SK-N-SH (cell line): ENCODE measurements at regions not wholly inside any gene's neighbourhood (a gene's known extent, or its start where the extent isn't known, plus 50 kb on each side); places are given as distances from the start of the nearest gene placed in this dataset.

ENCODE experiments used
- CTCF ChIA-PET: fragments of 300-600, 350-600 bp; formaldehyde crosslinking; extraction: SDS; loops from one replicate; lab custom pipeline; 2021; lab: Yijun Ruan, JAX
- POLR2A ChIA-PET: fragments of 350-600 bp; sonication (Branson Sonifier 250); formaldehyde crosslinking; extraction: SDS; loops from one replicate; lab custom pipeline; 2020; ENCODE audit warnings: antibody characterized with exemption, inconsistent platforms; lab: Yijun Ruan, JAX
- DNase-seq: peaks from one replicate; pipeline ENCODE4 v3.0.0; 2012
- H2AFZ ChIP-seq: fragments of 200-600 bp; sonication (generic); 2 replicates; pipeline ENCODE4 v1.8.1; 2016; ENCODE audit warnings: antibody characterized with exemption, mild to moderate bottlenecking, low read depth
- H3F3A ChIP-seq: fragments of 200-600 bp; sonication (generic); replicated peaks from 2 replicates; pipeline ENCODE3; 2016; ENCODE audit warnings: antibody characterized with exemption, mild to moderate bottlenecking; ENCODE audit not compliant: insufficient read depth
- H3K27ac ChIP-seq, 2 experiments: fragments of 200-500 bp in 1 of 2; fragments of 200-600 bp in 1 of 2; sonication (Bioruptor generic) in 1 of 2; sonication (generic), shearing (Covaris generic) in 1 of 2; 2 replicates each; pipeline versions ENCODE4 v1.5.1 to v1.6.1; 2014 to 2016; ENCODE audit warnings: low read depth in 2 of 2, inconsistent platforms in 1 of 2, low read length in 1 of 2, mild to moderate bottlenecking in 1 of 2, mixed read lengths in 1 of 2
- H3K27me3 ChIP-seq: fragments of 200-600 bp; sonication (generic), shearing (Covaris generic); 2 replicates; pipeline ENCODE4 v1.6.1; 2016; ENCODE audit warnings: mixed run types; ENCODE audit not compliant: insufficient read depth
- H3K36me3 ChIP-seq, 2 experiments: fragments of 200-500 bp in 1 of 2; fragments of 200-600 bp in 1 of 2; sonication (Bioruptor generic) in 1 of 2; sonication (generic) in 1 of 2; replicated peaks in 1 of 2; 2 replicates each; pipeline versions ENCODE3 to v1.5.1; 2014 to 2016; ENCODE audit warnings: low read length in 1 of 2, mild to moderate bottlenecking in 1 of 2; ENCODE audit not compliant: insufficient read depth in 2 of 2, control insufficient read depth in 1 of 2
- H3K4me1 ChIP-seq, 2 experiments: fragments of 200-500 bp in 1 of 2; fragments of 200-600 bp in 1 of 2; sonication (Bioruptor generic) in 1 of 2; sonication (generic), shearing (Covaris generic) in 1 of 2; 2 replicates each; pipeline versions ENCODE4 v1.5.1 to v1.6.1; 2014 to 2016; ENCODE audit warnings: low read depth in 1 of 2, low read length in 1 of 2, mixed run types in 1 of 2; ENCODE audit not compliant: insufficient read depth in 2 of 2, control insufficient read depth in 1 of 2
- H3K4me2 ChIP-seq: fragments of 200-600 bp; sonication (generic), shearing (Covaris generic); 2 replicates; pipeline ENCODE4 v1.6.1; 2017; ENCODE audit warnings: mixed run types
- H3K4me3 ChIP-seq, 2 experiments: fragments of 200-500 bp in 1 of 2; fragments of 200-600 bp in 1 of 2; sonication (Bioruptor generic) in 1 of 2; sonication (generic), shearing (Covaris generic) in 1 of 2; 2 replicates each; pipeline versions ENCODE4 v1.5.1 to v1.8.1; 2014 to 2016; ENCODE audit warnings: low read depth in 2 of 2, inconsistent platforms in 1 of 2, low read length in 1 of 2, mild to moderate bottlenecking in 1 of 2, mixed read lengths in 1 of 2, moderate library complexity in 1 of 2
- H3K79me2 ChIP-seq: fragments of 200-600 bp; sonication (generic); 2 replicates; pipeline ENCODE4 v1.8.1; 2017; ENCODE audit warnings: mild to moderate bottlenecking; ENCODE audit not compliant: insufficient read depth
- H3K9ac ChIP-seq: fragments of 200-600 bp; sonication (generic); 2 replicates; pipeline ENCODE4 v1.6.1; 2017; ENCODE audit warnings: mixed run types
- H3K9me2 ChIP-seq: fragments of 200-600 bp; sonication (generic); 2 replicates; pipeline ENCODE4 v1.6.1; 2017; ENCODE audit warnings: mixed run types
- H3K9me3 ChIP-seq: fragments of 200-600 bp; sonication (generic); 2 replicates; pipeline ENCODE4 v1.6.1; 2017; ENCODE audit warnings: mixed run types, mild to moderate bottlenecking, moderate library complexity
- H4K20me1 ChIP-seq: fragments of 200-600 bp; sonication (generic); 2 replicates; pipeline ENCODE4 v1.6.1; 2017; ENCODE audit warnings: mild to moderate bottlenecking, mixed run types; ENCODE audit not compliant: insufficient read depth
- CHD2 ChIP-seq: fragments of 150-350 bp; IDR thresholded peaks from 2 replicates; pipeline ENCODE4 v1.6.1; 2018; ENCODE audit warnings: low read length; ENCODE audit not compliant: partially characterized antibody
- ELF1 ChIP-seq: IDR thresholded peaks from 2 replicates; pipeline ENCODE4 v1.4.0; 2012
- EP300 ChIP-seq, 2 experiments: IDR thresholded peaks; 2 replicates each; pipeline versions ENCODE4 v1.4.0 to v1.6.1; 2012; ENCODE audit warnings: borderline replicate concordance in 1 of 2, low read depth in 1 of 2, low read length in 1 of 2
- EZH2phosphoT487 ChIP-seq: fragments of 200-600 bp; sonication (generic); IDR thresholded peaks from 2 replicates; pipeline ENCODE4 v1.6.1; 2017; ENCODE audit warnings: low read depth, mixed run types, mild to moderate bottlenecking, antibody characterized with exemption, moderate library complexity, borderline replicate concordance
- FOXM1 ChIP-seq: IDR thresholded peaks from 2 replicates; pipeline ENCODE4 v1.4.0; 2012; ENCODE audit warnings: low read depth, mild to moderate bottlenecking
- GATA2 ChIP-seq: sonication (generic); formaldehyde crosslinking; IDR thresholded peaks from 2 replicates; pipeline ENCODE4 v1.5.0; 2020; ENCODE audit warnings: mild to moderate bottlenecking, missing genetic modification reagents
- MEF2A ChIP-seq: IDR thresholded peaks from 2 replicates; pipeline ENCODE4 v1.4.0; 2012; ENCODE audit warnings: low read depth, borderline replicate concordance
- MXI1 ChIP-seq: IDR thresholded peaks from 2 replicates; pipeline ENCODE4 v1.6.1; 2012; ENCODE audit warnings: mild to moderate bottlenecking, low read depth, low read length, improper control_type of control experiment
- NFIC ChIP-seq: IDR thresholded peaks from 2 replicates; pipeline ENCODE4 v1.4.0; 2012; ENCODE audit warnings: borderline replicate concordance
- NRF1 ChIP-seq: IDR thresholded peaks from 2 replicates; pipeline ENCODE4 v1.6.1; 2012; ENCODE audit warnings: low read depth, mild to moderate bottlenecking, low read length
- RAD21 ChIP-seq: IDR thresholded peaks from 2 replicates; pipeline ENCODE4 v1.6.1; 2012; ENCODE audit warnings: mild to moderate bottlenecking, low read length
- RCOR1 ChIP-seq: fragments of 150-350 bp; IDR thresholded peaks from 2 replicates; pipeline ENCODE4 v1.6.1; 2017; ENCODE audit warnings: antibody characterized with exemption, low read length
- RXRA ChIP-seq: IDR thresholded peaks from 2 replicates; pipeline ENCODE4 v1.4.0; 2012; ENCODE audit warnings: low read depth, mild to moderate bottlenecking, borderline replicate concordance
- SMC3 ChIP-seq: IDR thresholded peaks from 2 replicates; pipeline ENCODE4 v1.6.1; 2012; ENCODE audit warnings: low read depth, low read length, improper control_type of control experiment
- TAF1 ChIP-seq: IDR thresholded peaks from 2 replicates; pipeline ENCODE4 v1.6.1; 2012; ENCODE audit warnings: low read depth, mild to moderate bottlenecking, low read length, moderate library complexity, borderline replicate concordance
- TCF12 ChIP-seq: IDR thresholded peaks from 2 replicates; pipeline ENCODE4 v1.4.0; 2012
- TEAD4 ChIP-seq: IDR thresholded peaks from 2 replicates; pipeline ENCODE4 v1.4.0; 2012; ENCODE audit warnings: mild to moderate bottlenecking, borderline replicate concordance; ENCODE audit not compliant: insufficient read depth
- YY1 ChIP-seq: IDR thresholded peaks from 2 replicates; pipeline ENCODE4 v1.4.0; 2012; ENCODE audit warnings: low read depth, mild to moderate bottlenecking
- WGBS: methylation state at CpG from one replicate; pipeline ENCODE4 v1.1.6; 2017; ENCODE audit warnings: low lambda C conversion rate; 5-methylcytosine and 5-hydroxymethylcytosine counted together
- TF ChIP-seq, protein P1 (sequence below): IDR thresholded peaks from 2 replicates; pipeline ENCODE4 v1.6.1; 2012; ENCODE audit warnings: mild to moderate bottlenecking, low read depth, low read length, moderate library complexity
- TF ChIP-seq, protein P2 (sequence below): IDR thresholded peaks from 2 replicates; pipeline ENCODE4 v1.4.0; 2012; ENCODE audit warnings: low read depth
- TF ChIP-seq, protein P3 (sequence below): IDR thresholded peaks from 2 replicates; pipeline ENCODE4 v1.4.0; 2012; ENCODE audit warnings: low read depth, borderline replicate concordance
- TF ChIP-seq, protein P4 (sequence below): IDR thresholded peaks from 2 replicates; pipeline ENCODE4; 2012

DNA sequence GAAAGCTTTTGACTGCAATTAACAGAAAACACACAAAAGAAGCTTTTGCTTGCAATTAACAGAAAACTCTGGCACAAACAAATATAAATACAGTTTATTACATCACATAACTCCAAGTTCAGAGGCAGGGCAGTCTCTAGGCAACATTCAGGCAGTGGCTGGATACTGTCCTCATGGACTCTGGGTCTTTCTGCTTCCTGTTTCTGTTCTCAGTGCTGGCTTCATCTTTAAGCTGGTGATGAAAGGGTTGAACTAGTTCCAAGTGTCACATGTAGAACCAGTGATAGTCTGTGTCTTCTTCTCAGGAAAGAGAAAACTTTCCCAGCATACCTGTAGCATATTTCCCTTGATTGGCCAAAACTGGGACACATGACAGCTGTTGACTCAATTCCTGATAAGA, 222.6 kb upstream of the GLRA1 start:
- no peaks in the 10 kb centered on the region for H3K36me3 ChIP-seq
- no peak overlapping the region for H2AFZ ChIP-seq
- no peaks in the 10 kb centered on the region for H3K4me1 ChIP-seq
- H3K9ac ChIP-seq = no peak overlapping the region
- H3F3A ChIP-seq = no peaks in the 10 kb centered on the region
- no peak overlapping the region for H3K27ac ChIP-seq
- TF ChIP-seq FOXM1 = no peak
- TF ChIP-seq RAD21 = no peak
- TF ChIP-seq, protein P1, sequence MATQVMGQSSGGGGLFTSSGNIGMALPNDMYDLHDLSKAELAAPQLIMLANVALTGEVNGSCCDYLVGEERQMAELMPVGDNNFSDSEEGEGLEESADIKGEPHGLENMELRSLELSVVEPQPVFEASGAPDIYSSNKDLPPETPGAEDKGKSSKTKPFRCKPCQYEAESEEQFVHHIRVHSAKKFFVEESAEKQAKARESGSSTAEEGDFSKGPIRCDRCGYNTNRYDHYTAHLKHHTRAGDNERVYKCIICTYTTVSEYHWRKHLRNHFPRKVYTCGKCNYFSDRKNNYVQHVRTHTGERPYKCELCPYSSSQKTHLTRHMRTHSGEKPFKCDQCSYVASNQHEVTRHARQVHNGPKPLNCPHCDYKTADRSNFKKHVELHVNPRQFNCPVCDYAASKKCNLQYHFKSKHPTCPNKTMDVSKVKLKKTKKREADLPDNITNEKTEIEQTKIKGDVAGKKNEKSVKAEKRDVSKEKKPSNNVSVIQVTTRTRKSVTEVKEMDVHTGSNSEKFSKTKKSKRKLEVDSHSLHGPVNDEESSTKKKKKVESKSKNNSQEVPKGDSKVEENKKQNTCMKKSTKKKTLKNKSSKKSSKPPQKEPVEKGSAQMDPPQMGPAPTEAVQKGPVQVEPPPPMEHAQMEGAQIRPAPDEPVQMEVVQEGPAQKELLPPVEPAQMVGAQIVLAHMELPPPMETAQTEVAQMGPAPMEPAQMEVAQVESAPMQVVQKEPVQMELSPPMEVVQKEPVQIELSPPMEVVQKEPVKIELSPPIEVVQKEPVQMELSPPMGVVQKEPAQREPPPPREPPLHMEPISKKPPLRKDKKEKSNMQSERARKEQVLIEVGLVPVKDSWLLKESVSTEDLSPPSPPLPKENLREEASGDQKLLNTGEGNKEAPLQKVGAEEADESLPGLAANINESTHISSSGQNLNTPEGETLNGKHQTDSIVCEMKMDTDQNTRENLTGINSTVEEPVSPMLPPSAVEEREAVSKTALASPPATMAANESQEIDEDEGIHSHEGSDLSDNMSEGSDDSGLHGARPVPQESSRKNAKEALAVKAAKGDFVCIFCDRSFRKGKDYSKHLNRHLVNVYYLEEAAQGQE = no peak
- TF ChIP-seq MEF2A = no peak
- TF ChIP-seq, protein P2, sequence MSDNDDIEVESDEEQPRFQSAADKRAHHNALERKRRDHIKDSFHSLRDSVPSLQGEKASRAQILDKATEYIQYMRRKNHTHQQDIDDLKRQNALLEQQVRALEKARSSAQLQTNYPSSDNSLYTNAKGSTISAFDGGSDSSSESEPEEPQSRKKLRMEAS = no peak
- TF ChIP-seq GATA2 (CRISPR knock-in tag) = no peak
- TF ChIP-seq SMC3 = no peak
- no peak for TF ChIP-seq NFIC
- TF ChIP-seq, protein P3, sequence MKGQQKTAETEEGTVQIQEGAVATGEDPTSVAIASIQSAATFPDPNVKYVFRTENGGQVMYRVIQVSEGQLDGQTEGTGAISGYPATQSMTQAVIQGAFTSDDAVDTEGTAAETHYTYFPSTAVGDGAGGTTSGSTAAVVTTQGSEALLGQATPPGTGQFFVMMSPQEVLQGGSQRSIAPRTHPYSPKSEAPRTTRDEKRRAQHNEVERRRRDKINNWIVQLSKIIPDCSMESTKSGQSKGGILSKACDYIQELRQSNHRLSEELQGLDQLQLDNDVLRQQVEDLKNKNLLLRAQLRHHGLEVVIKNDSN = no peak
- no peak for TF ChIP-seq MXI1
- TF ChIP-seq ELF1 = no peak
- no peak for TF ChIP-seq RCOR1
- TF ChIP-seq CHD2 = no peak
- no peak for TF ChIP-seq TCF12
- no peak for TF ChIP-seq EZH2phosphoT487
- TF ChIP-seq EP300 (IDR thresholded peaks at IDR 0.05; ENCODE audit: borderline replicate concordance in 1 of 2, low read depth in 1 of 2, low read length in 1 of 2) = no peak
- DNase-seq = no peak
- POLR2A ChIA-PET = no interaction called here
- no peak overlapping the region for H3K4me2 ChIP-seq
- H3K27me3 ChIP-seq = no peaks in the 10 kb centered on the region
- no peaks in the 10 kb centered on the region for H3K9me2 ChIP-seq
- H4K20me1 ChIP-seq = no peaks in the 10 kb centered on the region
- CTCF ChIA-PET = interaction anchor here (1.1 to 1.9 kb wide), 2 partner anchors 9 to 223 kb away, joined by 4 read pairs; no protein-coding TSS in a partner anchor
- H3K4me3 ChIP-seq = no peak overlapping the region
- H3K79me2 ChIP-seq = no peaks in the 10 kb centered on the region
- H3K9me3 ChIP-seq = no peaks in the 10 kb centered on the region

DNA sequence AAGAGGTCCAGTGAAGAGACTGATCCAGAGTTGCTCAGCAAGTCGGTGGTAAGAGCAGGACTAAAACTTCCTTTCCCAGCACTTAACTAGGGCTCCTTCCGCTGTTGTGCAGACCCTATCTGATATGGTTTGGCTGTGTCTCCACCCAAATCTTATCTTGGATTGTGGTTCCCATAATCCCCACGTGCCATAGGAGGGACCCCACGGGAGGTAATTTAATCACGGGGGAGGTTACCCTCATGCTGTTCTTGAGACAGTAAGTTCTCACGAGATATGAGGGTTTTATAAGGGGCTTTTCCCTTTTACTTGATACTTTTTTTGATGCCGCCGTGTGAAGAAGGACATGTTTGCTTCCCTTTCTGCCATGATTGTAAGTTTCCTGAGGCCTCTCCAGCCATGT, 221.9 kb upstream of the GLRA1 start:
- Histone ChIP-seq H3K27me3 (no peaks in the 10 kb centered on the region), H3K36me3 (no peaks in the 10 kb centered on the region), H2AFZ (no peak overlapping the region), H3K9ac (no peak overlapping the region), H4K20me1 (no peaks in the 10 kb centered on the region), H3K4me3 (no peak overlapping the region), H3K4me2 (no peak overlapping the region), H3K9me2 (no peaks in the 10 kb centered on the region), H3K27ac (no peak overlapping the region), H3F3A (no peaks in the 10 kb centered on the region), H3K9me3 (no peaks in the 10 kb centered on the region), H3K79me2 (no peaks in the 10 kb centered on the region), H3K4me1 (no peaks in the 10 kb centered on the region)
- 36% methylated on average over 8 of the region's 8 CpGs for WGBS
- TF ChIP-seq NRF1 (no peak), TCF12 (no peak), NFIC (no peak), TEAD4 (no peak), YY1 (no peak), MXI1 (no peak), TAF1 (no peak), RXRA (no peak)
- TF ChIP-seq, protein P4, sequence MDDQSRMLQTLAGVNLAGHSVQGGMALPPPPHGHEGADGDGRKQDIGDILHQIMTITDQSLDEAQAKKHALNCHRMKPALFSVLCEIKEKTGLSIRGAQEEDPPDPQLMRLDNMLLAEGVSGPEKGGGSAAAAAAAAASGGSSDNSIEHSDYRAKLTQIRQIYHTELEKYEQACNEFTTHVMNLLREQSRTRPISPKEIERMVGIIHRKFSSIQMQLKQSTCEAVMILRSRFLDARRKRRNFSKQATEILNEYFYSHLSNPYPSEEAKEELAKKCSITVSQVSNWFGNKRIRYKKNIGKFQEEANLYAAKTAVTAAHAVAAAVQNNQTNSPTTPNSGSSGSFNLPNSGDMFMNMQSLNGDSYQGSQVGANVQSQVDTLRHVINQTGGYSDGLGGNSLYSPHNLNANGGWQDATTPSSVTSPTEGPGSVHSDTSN = no peak
- no peak for DNase-seq
- ChIA-PET CTCF (interaction anchor here (1.9 to 5.1 kb wide), 2 partner anchors 9 to 320 kb away, joined by 4 to 158 read pairs; no protein-coding TSS in a partner anchor), POLR2A (no interaction called here)
